Fibroblast of pulmonary artery (primary cell): ENCODE measurements at regions not wholly inside any gene's neighbourhood (a gene's known extent, or its start where the extent isn't known, plus 50 kb on each side); places are given as distances from the start of the nearest gene placed in this dataset.

Source experiments
- DNase-seq: peaks from one replicate; pipeline ENCODE4 v3.0.0-alpha.2; 2010; ENCODE audit warnings: low read depth
- H3K4me3 ChIP-seq: replicated peaks from 2 replicates; pipeline ENCODE4 v1.5.1; 2011; ENCODE audit warnings: low read depth, mild to moderate bottlenecking, control low read depth, low read length, moderate library complexity
- TF ChIP-seq, protein P1 (sequence below): IDR thresholded peaks from 2 replicates; pipeline ENCODE4 v1.5.1; 2011; ENCODE audit warnings: mild to moderate bottlenecking, control low read depth, low read length, inconsistent platforms; ENCODE audit errors: missing control alignments

DNA sequence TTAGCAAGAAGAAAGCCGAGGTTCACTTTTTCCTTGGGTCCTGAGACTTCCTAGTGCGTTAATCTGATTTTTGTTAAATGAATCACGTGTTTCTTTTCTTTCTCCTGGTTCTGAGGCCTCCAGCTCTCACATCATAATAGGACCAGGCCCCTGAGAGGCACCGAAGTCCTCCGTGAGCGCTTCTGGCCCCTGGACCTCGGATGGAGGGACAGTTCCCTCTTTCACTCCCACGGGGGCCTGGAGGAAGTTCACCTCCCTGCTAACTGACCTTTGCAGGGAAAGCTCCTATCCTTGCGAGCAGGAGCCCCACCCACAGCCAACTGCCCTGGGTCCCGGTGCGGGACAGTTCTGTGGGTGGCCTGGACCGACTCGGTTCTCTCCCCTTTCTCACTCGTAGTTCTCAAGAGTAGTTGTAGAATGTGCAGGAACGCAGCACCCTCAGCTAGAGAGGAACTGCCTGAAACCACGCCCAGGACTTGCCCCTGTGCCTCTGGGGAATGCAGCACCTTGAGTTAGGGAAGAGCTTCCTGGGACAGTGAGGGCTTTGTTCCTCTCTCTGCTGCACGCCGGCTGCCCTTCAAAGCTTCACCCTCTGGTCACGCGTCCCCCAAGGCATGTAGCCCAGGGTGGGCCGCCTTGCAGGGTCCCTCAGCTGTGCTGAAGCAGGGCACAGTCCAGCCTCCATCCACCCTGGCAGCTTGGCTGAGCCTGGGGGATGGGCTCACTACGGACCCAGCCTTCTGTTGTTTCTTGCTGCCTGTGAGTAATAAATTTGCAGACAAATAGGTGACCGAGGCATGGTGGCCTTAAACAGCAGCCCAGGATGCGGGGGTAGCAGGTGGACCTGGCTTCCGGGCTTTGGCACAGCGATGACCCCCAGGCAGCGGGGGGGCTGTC is 264.6 kb downstream of the ADGRD1 start:
- DNase-seq: no peak
- H3K4me3 ChIP-seq: no peak overlapping the region
- TF ChIP-seq, protein P1, sequence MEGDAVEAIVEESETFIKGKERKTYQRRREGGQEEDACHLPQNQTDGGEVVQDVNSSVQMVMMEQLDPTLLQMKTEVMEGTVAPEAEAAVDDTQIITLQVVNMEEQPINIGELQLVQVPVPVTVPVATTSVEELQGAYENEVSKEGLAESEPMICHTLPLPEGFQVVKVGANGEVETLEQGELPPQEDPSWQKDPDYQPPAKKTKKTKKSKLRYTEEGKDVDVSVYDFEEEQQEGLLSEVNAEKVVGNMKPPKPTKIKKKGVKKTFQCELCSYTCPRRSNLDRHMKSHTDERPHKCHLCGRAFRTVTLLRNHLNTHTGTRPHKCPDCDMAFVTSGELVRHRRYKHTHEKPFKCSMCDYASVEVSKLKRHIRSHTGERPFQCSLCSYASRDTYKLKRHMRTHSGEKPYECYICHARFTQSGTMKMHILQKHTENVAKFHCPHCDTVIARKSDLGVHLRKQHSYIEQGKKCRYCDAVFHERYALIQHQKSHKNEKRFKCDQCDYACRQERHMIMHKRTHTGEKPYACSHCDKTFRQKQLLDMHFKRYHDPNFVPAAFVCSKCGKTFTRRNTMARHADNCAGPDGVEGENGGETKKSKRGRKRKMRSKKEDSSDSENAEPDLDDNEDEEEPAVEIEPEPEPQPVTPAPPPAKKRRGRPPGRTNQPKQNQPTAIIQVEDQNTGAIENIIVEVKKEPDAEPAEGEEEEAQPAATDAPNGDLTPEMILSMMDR: no peak

GRCh38 chr12:131218923-131219669 is 265.4 kb downstream of the ADGRD1 start:
- TF ChIP-seq, protein P1: no peak
- DNase-seq: no peak
- no peak overlapping the region for H3K4me3 ChIP-seq

DNA sequence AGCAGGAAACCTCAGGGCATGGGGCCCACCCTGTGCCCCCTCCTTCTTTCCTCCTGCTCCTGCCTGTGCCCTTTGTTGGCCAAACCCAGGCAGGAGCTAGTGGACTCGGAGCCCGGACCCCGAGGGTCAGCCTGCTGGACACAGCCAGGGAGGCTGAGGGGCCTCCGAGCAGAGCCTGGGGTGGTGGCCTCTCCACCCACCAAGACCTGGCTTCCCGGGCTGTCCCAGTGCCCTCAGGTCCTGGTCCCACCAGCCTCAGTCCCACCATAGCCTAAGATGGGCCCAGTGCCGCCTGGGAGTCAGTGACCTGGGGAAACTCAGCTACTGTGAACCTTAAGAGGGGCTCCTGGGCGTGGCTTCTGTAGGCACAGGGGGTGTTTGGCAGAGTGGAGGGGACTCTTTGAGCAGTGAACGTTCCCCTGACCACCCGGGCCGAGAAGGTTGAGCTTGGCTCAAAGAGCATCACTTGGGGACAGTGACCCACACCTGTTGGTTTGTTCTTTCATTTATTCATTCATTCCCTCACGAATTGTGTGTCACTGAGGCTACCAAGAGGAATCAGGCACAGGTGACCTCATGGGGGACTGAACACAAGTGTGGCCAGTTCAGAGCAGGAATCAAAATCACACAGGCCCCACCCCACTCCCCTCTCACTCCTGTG is 266.1 kb downstream of the ADGRD1 start:
- TF ChIP-seq, protein P1: no peak
- DNase-seq: no peak
- no peak overlapping the region for H3K4me3 ChIP-seq

DNA sequence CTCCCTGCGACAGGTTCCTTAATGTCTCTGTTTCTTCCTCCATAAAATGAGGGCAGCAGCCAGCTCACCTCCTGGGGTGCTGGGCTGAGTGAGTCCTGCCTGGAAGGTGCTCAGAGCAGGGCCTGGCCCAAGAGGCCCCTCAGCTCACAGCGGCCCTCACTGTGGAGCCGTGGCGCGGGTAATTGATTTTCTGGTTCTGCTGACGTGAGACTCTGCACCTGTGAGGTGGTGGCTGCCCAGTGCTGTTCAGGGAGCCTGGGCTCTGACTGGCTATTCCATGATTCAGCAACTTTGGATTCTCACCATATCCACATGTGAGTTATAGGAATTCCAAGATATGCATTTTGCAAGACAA is 266.6 kb downstream of the ADGRD1 start:
- DNase-seq: no peak
- TF ChIP-seq, protein P1: no peak

GRCh38 chr12:131221061-131221956 is 267.6 kb downstream of the ADGRD1 start:
- TF ChIP-seq, protein P1: no peak
- DNase-seq: no peak
- no peak overlapping the region for H3K4me3 ChIP-seq

More for the DNA sequence above, 266.6 kb downstream of the ADGRD1 start:
- no peak overlapping the region for H3K4me3 ChIP-seq

GRCh38 chr12:131221957-131222328 is 268.2 kb downstream of the ADGRD1 start:
- no peak overlapping the region for H3K4me3 ChIP-seq
- TF ChIP-seq, protein P1: no peak
- DNase-seq: no peak
